ENCODE measurements at regions not wholly inside any gene's neighbourhood (a gene's known extent, or its start where the extent isn't known, plus 50 kb on each side); places are given as distances from the start of the nearest gene placed in this dataset.

DNA sequence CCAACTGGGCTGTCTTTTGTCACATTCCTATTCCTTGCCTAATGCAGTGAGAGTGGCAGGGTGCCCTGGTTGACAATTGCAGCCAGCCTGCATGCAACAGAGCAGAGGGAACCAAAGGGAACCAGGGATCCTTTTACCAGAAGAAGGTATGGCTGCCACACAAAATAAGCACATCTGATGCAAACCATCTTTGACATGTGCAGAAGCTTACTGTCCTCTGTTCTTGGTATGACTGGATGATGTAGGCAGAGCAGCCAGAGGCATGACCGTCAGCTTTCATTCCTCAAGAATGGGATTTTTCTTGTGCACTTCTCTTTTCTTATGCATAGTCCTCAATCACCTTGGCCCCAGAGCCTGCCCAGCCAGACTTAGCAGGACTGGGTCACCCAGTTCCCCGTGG, 116.1 kb downstream of the UQCRFS1 start:
- no peak for TF ChIP-seq ZNF121 (CRISPR knock-in tag; IDR thresholded peaks at IDR 0.05)
- TF ChIP-seq SP1 (CRISPR knock-in tag; conservative IDR thresholded peaks at IDR 0.05): no peak
- TF ChIP-seq, protein P1, sequence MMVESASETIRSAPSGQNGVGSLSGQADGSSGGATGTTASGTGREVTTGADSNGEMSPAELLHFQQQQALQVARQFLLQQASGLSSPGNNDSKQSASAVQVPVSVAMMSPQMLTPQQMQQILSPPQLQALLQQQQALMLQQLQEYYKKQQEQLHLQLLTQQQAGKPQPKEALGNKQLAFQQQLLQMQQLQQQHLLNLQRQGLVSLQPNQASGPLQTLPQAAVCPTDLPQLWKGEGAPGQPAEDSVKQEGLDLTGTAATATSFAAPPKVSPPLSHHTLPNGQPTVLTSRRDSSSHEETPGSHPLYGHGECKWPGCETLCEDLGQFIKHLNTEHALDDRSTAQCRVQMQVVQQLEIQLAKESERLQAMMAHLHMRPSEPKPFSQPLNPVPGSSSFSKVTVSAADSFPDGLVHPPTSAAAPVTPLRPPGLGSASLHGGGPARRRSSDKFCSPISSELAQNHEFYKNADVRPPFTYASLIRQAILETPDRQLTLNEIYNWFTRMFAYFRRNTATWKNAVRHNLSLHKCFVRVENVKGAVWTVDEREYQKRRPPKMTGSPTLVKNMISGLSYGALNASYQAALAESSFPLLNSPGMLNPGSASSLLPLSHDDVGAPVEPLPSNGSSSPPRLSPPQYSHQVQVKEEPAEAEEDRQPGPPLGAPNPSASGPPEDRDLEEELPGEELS (CRISPR knock-in tag; IDR thresholded peaks at IDR 0.05): no peak
- TF ChIP-seq CTCF (IDR thresholded peaks at IDR 0.05): no peak
- no peak for TF ChIP-seq NR3C1 (CRISPR knock-in tag; conservative IDR thresholded peaks at IDR 0.05; ENCODE audit: low read depth)
- TF ChIP-seq TEAD4 (CRISPR knock-in tag; IDR thresholded peaks at IDR 0.05): no peak
- no peak for TF ChIP-seq GABPB1 (CRISPR knock-in tag; IDR thresholded peaks at IDR 0.05)

Measured in WTC11 (cell line).